GM19468 (cell line): ENCODE measurements at regions not wholly inside any gene's neighbourhood (a gene's known extent, or its start where the extent isn't known, plus 50 kb on each side); places are given as distances from the start of the nearest gene placed in this dataset.
"Not testable (repeated sequence)": the region's sequence is repeated elsewhere in the genome, so short reads cannot be mapped to it uniquely, and the experiment has no call there.

Source experiments
- ATAC-seq: cut with Tn5 transposase; IDR thresholded peaks from one replicate; pipeline ENCODE4 v1.9.1; 2021; ENCODE audit warnings: mild to moderate bottlenecking, moderate library complexity, moderate number of reproducible peaks; ENCODE audit not compliant: unreplicated experiment; ENCODE audit errors: extremely low read depth

DNA sequence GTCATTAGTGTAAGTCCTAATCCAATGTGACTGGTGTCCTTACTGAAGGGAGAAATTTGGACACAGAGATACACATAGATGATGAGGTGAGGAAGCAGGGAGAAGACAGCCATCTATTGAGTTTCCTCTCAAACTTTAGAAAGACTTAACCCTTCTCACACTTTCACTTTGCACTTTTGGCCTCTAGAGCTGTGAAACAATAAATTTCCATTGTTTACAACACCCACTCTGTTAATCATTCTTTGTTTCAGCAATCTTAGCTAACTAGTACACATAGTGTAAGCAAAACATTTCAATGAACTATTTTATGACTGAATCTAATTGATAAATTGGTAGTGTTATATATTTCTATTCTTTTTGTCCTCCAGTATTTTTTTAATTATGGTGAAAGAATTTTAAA, 1092.8 kb upstream of the POT1 start:
- ATAC-seq: no peak

DNA sequence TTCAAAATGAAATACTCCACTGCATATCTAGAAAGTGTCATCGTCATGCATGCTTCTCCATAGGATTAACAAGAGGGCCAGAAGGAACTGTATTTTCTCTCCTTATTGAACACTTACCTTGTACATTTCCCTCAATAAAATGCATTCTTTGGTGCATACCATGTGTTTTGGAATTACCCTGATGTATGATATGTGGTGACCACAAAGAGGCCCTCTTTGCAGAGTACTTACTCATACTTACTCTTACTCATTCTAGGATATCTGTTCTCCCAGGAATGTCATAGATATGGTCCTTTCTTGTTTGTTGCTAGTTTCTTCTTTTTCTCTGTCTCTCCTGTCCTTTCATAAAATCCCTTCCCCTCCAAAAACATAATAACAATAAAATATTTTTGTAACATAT, 1087.1 kb upstream of the POT1 start:
- no peak for ATAC-seq

DNA sequence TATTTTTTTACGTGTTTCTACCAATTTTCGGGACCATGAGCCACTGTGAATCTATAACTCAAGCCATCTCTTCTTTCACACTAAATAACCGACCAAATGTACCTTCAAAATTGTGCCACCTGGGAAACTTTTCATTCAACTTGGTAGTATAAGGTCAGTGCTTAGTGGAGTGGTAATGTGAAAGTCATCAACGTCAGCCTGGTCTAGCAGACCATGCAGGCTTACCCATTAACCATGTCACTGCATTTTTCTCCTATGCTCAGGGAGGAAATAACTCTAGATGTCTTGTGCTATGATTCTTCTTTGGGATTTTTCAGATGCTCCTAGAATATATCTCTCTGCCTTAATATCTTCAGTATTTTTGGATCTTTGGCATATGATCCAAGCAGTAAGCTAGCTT, 1075.4 kb upstream of the POT1 start:
- no peak for ATAC-seq

DNA sequence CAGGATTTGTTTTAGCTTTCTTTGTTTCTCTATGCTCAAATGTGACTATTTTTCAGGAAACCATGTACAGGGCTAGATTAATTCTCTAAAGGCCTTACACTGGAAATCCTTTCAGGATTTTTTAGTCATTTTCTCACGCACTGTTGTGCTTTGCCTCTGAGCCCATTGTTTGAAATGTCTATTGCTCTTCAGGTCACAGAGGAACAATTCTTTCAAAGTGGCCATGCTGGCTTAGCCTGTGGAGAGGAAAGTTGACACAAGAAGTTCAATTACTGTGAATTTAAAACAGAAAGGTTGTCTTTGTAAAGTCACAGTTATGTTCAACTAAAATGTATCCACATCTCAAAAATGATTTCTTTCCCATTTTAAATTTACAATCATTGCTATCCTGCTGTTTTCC, 1071.7 kb upstream of the POT1 start:
- no peak for ATAC-seq

DNA sequence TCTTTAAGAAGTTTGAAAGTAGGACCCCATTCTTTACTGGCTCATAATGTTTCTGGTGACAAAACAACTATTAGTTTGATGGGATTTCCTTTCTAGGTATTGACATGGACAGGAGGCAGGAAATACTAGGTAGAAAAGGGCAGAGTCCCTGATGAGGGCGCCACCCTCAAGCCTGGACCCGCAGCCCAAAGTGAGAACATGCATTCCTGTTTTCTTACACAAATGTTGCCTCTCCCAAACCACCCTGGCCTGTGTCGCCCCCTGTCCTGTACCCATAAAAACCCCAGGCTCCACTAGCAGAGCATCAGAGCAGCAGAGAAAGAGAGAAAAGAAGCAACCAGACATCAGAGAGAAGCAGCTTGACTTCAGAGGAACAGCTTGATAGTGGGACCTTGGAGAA, 1055.2 kb upstream of the POT1 start:
- no peak for ATAC-seq

DNA sequence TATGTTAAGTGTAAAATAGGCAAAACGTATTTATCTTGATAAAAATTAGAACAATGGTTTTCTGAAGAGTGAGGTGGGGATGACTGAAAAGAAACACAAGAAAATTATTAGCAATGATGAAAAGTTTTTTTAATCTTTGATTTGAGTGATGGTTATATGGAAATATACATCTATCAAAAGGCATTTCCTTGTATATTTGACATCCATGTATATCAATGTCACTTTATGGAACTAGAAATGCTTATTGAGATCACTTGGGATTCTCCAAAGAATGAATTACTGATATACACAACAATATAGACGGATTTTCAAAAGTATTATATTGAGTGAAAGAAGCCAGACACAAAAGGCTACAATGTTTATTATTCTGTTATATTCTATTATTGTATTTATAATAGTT, 1042.0 kb upstream of the POT1 start:
- no peak for ATAC-seq

DNA sequence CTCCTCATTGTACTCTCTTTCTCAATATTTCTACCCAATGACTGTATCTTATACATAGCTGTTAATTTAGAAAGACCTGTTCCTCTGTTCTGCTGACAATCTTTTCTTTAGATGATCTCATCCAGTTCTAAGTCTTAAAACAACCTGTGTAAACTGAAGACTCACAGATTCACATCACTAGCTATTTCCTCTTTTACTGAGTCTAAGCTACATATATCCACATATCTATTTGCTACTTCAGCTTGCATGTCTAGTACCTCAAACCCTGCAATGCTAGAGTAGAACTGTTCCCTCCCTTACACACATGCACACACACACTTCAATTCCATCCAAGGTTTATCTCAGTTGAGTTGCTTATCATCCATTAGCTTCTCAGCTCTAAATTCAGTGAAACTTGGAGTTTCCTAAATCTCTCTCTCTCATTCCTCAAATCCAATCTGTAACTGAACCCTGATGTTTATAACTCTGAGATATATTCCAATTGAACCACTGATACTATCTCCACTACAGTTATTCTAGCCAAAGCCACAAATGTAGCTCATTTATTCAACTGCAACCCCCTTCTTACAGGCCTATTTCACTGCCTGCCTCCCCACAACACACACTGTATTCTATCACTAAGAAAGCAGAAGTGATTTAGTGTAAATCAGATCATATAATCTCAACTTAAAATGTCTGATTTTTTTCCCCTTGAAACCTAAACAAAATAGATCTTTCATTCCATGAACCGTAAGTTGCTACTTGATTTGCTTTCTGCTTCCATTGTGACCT, 1036.8 kb upstream of the POT1 start:
- peak; percentile 69 for ATAC-seq

DNA sequence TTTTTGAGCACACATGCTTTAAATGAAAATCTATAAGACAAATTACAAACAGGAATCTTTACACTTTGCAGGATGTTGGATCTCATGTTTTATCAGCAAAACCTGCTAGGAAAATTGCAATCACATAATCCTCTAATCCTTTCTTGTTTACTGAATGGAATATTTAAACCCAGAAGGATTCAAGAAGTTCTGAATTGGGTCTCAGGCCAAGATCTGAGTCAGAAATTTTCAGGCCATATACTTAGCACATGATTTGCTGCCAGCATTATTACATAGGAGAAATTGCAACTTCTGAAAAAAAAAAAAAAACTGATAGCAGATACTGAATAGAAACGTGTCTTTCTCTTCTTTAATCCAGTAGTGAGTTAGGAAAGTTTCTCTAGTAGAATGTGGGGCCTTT, 1005.3 kb upstream of the POT1 start:
- ATAC-seq: no peak

DNA sequence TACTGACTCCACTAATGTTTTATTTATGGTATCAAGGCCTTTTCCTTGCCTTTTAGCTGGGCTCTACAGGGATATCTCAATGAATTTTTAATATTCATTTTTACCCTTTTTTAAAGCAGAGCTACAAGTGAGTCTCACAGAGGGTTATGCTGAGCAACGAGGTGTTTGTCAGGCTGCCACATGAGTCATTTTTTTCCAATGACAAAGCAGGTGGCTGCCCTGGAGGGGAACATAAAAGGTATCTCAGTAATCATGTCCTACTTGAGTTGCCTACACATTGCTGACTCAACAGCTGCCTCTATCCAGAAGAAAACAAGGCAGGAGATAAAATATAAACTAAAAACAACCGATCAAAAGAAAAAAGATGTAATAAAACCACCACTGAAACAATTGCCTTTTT, 1004.9 kb upstream of the POT1 start:
- ATAC-seq: no peak

DNA sequence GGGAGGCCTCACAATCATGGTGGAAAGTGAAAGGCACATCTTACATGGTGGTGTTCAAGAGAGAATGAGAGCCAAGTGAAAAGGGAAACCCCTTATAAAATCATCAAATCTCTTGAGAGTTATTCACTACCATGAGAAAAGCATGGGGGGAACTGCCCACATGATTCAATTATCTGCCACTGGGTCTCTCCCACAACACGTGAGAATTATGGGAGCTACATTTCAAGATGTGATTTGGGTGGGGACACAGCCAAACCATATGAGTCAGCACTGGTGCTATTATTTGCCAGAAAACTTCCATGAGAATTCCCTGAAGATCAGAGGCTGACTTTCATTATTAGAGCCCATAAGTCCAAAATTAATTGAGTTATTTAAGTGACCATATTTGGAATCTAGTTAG, 1001.2 kb upstream of the POT1 start:
- ATAC-seq: no peak

DNA sequence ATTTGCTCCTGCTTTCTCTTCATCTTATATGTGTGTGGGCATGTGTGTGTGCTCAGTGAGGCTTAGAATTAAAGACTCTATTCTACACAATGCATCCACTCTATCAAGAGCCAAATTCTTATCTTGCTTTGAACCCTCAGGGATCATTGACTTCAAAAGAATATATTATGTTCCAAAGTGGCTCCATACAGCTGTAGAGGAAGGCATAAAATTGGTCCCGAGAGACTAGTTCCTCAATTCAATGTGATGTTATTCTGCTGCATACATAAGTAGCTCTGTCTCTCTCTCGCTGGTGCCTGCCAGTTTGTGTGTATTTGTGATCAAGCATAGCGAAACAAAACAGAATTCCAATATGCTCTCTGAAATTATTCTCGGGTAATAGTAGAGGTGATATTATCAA, 997.9 kb upstream of the POT1 start:
- no peak for ATAC-seq

DNA sequence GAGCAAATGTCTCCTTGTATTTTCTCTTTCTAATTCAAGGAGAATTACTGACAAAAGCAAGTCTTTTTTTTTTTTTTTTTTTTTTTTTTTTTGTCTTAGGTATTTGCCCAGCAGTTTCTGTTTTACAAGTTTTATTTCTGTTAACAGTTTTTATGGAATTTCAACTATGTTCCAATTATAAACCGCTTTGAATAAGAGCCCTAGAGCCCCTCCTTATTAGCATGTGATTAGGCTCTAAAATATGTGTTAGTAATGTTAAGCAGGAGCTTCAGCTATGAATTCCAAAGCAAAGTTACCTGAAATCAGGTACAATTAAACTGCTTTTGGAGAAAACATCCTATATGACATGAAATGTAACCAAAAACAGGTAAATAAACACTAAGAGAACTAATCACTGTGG, 997.0 kb upstream of the POT1 start:
- ATAC-seq: no peak

DNA sequence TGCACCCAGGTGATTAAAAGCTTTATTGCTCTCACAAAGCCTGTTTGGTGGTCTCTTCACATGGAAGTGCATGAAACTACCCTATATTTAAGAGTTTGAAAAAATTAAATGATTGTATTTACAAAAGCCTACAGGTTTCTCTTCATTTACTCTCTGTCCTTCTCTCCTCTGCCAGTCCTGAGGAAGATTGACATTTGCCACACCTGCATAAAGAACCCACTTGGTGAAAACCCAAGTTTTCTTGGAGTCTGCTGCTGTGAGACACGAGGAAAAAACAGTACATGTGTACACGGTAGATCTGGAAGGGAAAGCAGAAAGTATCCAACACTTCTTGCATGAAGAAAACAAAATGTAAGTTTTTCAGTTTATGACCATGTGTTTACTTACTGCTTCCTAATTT, 994.4 kb upstream of the POT1 start:
- ATAC-seq: no peak

DNA sequence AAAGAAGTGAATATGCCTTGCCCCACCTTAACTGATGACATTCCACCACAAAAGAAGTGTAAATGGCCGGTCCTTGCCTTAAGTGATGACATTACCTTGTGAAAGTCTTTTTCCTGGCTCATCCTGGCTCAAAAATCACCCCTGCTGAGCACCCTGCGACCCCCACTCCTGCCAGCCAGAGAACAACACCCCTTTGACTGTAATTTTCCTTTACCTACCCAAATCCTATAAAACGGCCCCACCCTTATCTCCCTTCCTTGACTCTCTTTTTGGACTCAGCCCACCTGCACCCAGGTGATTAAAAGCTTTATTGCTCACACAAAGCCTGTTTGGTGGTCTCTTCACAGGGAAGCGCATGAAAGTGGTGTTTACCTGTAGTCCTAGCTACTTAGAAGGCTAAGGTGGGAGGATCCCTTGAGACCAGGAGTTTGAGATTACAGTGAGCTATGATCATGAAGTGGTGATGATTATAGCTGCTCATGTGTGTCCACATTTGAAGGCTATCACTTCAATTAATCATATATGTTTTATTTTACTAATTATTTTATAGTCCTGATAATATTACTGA, 985.8 kb upstream of the POT1 start:
- ATAC-seq: not testable (repeated sequence)

DNA sequence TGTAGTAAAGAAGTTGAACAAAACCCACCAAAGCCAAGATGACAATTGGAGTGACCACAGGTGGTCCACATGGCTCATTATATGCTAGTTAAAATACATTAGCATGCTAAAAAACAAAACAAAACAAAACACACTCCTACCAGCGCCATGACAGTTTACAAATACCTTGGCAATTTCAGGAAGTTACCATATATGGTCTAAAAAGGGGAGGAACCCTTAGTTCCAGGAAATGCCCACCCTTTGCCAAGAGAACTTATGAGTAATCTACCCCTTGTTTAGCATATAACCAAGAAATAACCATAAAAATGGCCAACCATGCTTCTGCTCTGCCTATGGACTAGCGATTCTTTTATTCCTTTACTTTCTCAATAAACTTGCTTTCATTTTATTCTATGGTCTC, 979.1 kb upstream of the POT1 start:
- no peak for ATAC-seq

DNA sequence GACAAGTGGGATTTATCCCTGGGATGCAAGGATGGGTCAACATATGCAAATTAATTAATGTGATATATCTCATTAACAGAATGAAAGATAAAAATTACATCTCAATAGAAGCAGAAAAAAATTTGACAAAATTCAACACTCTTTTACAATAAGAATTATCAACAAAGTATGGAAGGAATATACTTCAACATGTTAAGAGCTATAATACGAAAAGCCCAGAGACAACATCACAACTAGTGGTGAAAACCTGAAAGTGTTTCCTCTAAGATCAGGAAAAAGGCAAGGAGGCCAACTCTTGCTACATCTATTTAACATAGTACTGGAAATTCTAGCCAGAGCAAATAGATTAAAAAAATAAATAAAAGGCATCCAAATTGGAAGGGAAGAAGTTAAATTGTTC, 970.0 kb upstream of the POT1 start:
- no peak for ATAC-seq

DNA sequence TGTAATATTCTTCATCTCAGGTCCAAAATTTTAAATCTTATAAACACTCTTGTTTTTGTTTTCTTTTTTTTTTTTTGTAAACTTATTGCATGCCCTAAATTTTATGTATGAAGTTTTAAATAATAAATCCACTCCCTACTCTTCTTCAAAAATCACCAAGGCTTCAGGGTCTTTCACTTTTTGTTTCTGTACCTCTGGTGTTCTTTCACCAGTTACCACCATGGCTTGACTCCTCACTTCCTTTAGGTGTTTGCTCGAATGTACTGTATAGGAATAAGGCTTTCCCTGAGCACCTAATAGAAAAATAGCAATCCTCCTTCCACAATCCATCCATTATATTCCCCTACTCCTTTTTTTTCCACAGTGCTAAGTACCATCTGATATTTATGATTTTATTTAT, 962.8 kb upstream of the POT1 start:
- no peak for ATAC-seq

DNA sequence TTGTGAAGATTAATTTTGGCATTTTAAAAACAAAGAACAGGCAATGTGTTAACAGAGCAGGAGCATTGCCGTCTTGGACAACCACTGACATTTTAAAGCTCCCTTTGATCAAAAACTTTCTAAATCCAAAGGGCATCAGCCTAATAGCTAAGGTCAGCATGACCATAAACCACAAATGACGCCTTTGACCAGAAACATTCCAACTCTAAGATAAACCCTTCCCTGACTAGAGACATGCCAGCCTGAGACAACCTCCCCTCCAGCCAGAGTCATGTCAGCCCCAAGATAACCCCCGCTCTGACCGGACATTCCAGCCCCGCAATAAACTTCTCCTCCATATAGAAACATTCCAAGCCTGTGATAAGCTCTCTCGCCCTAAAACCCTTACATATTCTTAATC, 949.4 kb upstream of the POT1 start:
- ATAC-seq: no peak

DNA sequence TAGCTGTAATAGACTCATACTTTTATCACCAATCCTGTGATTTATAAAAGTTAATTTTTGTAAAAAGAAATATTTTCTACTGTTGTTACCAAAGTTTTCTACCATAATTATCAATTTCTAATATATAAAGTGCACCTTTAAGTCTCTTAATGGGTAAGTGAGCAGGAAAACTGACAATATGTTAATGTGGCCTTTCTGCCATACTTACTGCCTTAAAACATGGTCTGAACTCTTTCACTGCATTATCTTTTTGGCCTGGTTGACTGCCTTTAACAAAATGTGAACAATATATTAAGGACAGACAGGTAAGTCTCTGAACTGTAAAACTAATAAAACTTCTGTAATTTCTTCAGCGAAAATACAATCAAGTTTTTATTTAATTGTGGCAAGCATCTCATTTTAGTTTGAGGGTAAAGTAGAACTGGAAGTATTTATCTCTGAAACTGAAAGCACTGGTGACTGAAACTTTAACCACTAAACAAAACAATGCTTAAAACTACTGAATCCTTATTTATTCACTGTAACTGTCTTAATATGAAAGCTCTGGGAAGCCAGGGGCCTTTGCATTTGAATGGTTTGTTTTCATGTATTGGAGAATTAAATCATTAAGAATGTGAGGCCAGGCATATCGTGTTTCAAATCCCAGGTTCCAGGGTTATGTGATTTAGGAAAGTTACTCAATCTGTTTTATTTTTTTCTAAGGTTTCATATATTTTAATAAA, 948.8 kb upstream of the POT1 start:
- no peak for ATAC-seq

DNA sequence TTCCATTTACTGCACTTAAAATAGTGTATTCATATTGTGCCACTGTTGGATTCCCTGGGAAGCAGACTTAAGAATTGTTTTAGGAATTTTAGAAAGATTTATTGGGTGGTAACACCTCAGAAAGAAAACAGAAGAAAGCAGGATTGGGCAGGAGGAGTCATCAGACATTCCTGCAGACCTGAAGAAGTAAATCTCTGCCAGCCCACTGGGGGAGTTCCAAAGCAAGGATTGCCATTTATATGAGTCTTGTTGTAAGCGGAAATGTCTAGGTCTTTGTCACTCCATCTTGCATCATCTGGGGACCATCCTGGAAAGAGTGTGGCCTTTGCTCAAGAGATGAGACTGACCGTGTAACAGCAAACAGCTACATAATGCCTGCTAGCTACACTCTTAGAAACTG, 947.6 kb upstream of the POT1 start:
- no peak for ATAC-seq

DNA sequence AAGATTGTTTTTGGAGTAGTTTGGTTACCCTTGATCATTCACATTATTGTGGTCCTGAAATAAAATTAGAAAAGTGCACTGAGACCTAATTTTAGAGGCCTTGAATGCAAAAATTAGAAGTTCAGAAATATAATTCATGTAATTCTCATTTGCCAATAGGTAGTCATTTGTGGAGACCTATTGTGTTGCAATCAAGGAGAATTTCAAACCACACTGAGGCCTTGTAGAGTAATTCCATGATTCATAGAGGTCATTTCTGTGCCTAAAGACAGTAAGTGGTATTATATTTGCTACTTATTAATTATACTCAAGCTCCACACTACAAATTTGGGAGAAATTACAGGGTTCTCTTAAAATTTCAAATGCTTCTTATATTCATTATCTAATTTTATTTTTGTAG, 946.8 kb upstream of the POT1 start:
- ATAC-seq: no peak

DNA sequence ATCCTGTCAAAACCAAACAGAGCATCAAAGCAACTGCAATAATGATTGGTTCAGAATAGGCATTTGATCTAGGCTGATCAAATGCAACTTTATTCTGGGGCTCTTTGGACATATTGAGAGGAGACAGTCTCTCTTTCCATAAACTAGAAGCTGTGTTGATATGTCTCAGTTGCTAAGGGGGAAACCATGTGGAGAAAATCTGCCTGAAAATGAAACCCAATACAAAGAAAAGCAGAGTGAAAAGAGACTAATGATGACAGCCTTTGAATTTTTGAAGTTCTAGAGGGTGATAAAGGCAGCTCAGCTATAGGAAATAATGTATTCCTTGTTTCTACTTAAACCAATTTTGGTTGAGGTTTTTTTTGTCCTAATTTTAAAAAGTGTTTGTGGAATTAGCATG, 941.8 kb upstream of the POT1 start:
- no peak for ATAC-seq
